HEK293T (cell line): ENCODE measurements at regions not wholly inside any gene's neighbourhood (a gene's known extent, or its start where the extent isn't known, plus 50 kb on each side); places are given as distances from the start of the nearest gene placed in this dataset.

Experiments used
- CTCF ChIA-PET: fragments of 350-600 bp; formaldehyde crosslinking; extraction: SDS; loops from one replicate; lab custom pipeline; 2021; ENCODE audit warnings: antibody characterized with exemption, inconsistent platforms; lab: Yijun Ruan, JAX
- POLR2A ChIA-PET: fragments of 350-600 bp; formaldehyde crosslinking; extraction: SDS; loops from one replicate; lab custom pipeline; 2020; ENCODE audit warnings: antibody characterized with exemption, inconsistent platforms; lab: Yijun Ruan, JAX
- DNase-seq: peaks from one replicate; pipeline ENCODE4 v3.0.0; 2012; ENCODE audit warnings: mixed read lengths; ENCODE audit errors: extremely low spot score
- ARNT ChIP-seq: fragments of 450-650 bp; IDR thresholded peaks from 2 replicates; pipeline ENCODE4 v1.6.1; 2017; ENCODE audit warnings: mild to moderate bottlenecking
- BHLHE40 ChIP-seq: fragments of 450-650 bp; IDR thresholded peaks from 2 replicates; pipeline ENCODE4 v1.6.1; 2016; ENCODE audit warnings: mild to moderate bottlenecking, moderate library complexity, borderline replicate concordance
- CTBP1 ChIP-seq: fragments of 450-650 bp; IDR thresholded peaks from 2 replicates; pipeline ENCODE4 v1.6.1; 2016; ENCODE audit warnings: borderline replicate concordance
- ELF4 ChIP-seq: fragments of 450-650 bp; IDR thresholded peaks from 2 replicates; pipeline ENCODE4 v1.6.1; 2017; ENCODE audit warnings: antibody characterized with exemption
- FOXA1 ChIP-seq: fragments of 450-650 bp; IDR thresholded peaks from 2 replicates; pipeline ENCODE4 v1.6.1; 2016; ENCODE audit warnings: mild to moderate bottlenecking
- FOXK2 ChIP-seq: fragments of 450-650 bp; IDR thresholded peaks from 2 replicates; pipeline ENCODE4 v1.6.1; 2016; ENCODE audit warnings: mild to moderate bottlenecking
- FOXM1 ChIP-seq: fragments of 450-650 bp; IDR thresholded peaks from 2 replicates; pipeline ENCODE4 v1.6.1; 2017; ENCODE audit warnings: mild to moderate bottlenecking, borderline replicate concordance
- HDGF ChIP-seq: fragments of 450-650 bp; IDR thresholded peaks from 2 replicates; pipeline ENCODE4 v1.6.1; 2017; ENCODE audit warnings: antibody characterized with exemption, borderline replicate concordance
- L3MBTL2 ChIP-seq: fragments of 450-650 bp; conservative IDR thresholded peaks from 2 replicates; pipeline ENCODE4 v1.6.1; 2016; ENCODE audit warnings: mild to moderate bottlenecking
- LEF1 ChIP-seq: fragments of 450-650 bp; IDR thresholded peaks from 2 replicates; pipeline ENCODE4 v1.6.1; 2017; ENCODE audit warnings: mild to moderate bottlenecking, borderline replicate concordance
- NFRKB ChIP-seq: fragments of 450-650 bp; IDR thresholded peaks from 2 replicates; pipeline ENCODE4 v1.6.1; 2016; ENCODE audit warnings: mild to moderate bottlenecking, moderate library complexity
- SP1 ChIP-seq: fragments of 450-650 bp; IDR thresholded peaks from 2 replicates; pipeline ENCODE4 v1.6.1; 2017
- SUZ12 ChIP-seq: fragments of 450-650 bp; IDR thresholded peaks from 2 replicates; pipeline ENCODE4 v1.6.1; 2016; ENCODE audit warnings: mild to moderate bottlenecking
- TARDBP ChIP-seq: fragments of 450-650 bp; IDR thresholded peaks from 2 replicates; pipeline ENCODE4 v1.6.1; 2016
- ZNF384 ChIP-seq: fragments of 450-650 bp; IDR thresholded peaks from 2 replicates; pipeline ENCODE4 v1.6.1; 2016
- TF ChIP-seq, protein P1 (sequence below): fragments of 450-650 bp; IDR thresholded peaks from 2 replicates; pipeline ENCODE4 v1.6.1; 2016

- DNase-seq = no peak
- POLR2A ChIA-PET = no interaction called here
- CTCF ChIA-PET = no interaction called here
- TF ChIP-seq NFRKB (no peak), CTBP1 (no peak), FOXA1 (no peak), SUZ12 (no peak), BHLHE40 (no peak)
Observed at GRCh38 chr11:19661827-19662226, 50.8 kb upstream of the NAV2 start.

- POLR2A ChIA-PET = no interaction called here
- CTCF ChIA-PET = no interaction called here
- DNase-seq = no peak
- TF ChIP-seq FOXA1 (no peak), LEF1 (no peak), SP1 (no peak), BHLHE40 (no peak), ARNT (no peak), NFRKB (no peak), TARDBP (no peak), L3MBTL2 (no peak), FOXM1 (no peak), CTBP1 (no peak)
- TF ChIP-seq, protein P1, sequence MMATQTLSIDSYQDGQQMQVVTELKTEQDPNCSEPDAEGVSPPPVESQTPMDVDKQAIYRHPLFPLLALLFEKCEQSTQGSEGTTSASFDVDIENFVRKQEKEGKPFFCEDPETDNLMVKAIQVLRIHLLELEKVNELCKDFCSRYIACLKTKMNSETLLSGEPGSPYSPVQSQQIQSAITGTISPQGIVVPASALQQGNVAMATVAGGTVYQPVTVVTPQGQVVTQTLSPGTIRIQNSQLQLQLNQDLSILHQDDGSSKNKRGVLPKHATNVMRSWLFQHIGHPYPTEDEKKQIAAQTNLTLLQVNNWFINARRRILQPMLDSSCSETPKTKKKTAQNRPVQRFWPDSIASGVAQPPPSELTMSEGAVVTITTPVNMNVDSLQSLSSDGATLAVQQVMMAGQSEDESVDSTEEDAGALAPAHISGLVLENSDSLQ = no peak
Observed at GRCh38 chr11:19660076-19660475, 52.6 kb upstream of the NAV2 start.

DNA sequence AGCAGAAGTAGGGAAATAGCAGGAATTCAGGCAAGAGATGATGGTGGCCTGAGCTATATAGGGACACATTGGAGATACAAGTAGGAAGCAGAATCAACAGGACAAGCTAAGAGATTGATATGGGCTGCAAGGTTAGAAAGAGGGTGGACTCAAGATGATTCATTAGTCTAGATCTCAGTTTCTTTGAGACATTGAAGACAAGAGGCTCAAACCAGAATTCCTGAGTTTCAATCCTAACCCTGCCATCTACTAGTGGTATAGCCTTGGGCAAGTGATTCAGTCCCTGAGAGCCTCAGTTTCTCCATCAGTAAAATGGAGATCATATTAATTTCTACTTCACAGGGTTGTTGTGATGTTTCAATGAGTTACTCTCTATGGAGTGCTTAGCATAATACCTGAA lies 53.1 kb upstream of the NAV2 start:
- TF ChIP-seq SP1 = no peak
- no peak for TF ChIP-seq FOXK2
- CTCF ChIA-PET = no interaction called here
- POLR2A ChIA-PET = no interaction called here
- no peak for DNase-seq

DNA sequence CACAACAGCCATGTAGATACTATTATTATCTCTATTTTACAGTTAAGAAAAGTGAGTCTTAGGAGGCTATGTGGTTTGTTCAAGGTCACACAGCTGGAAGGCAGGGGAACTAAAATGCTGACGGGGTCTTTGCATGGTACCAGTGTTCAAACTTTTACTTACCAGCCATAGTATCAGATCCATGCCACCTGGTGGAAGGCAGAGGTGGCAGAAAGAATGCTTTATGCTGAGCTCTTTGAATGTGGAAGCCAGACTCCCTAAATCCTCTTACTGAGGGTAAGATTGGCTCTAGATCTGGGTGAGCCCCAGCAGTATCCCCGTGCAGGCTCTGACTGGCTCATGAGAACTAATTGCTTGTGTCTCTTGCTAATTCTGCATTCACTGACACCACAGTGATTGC lies 54.3 kb upstream of the NAV2 start:
- no peak for TF ChIP-seq LEF1
- TF ChIP-seq NFRKB = no peak
- no peak for TF ChIP-seq SP1
- TF ChIP-seq FOXA1 = no peak
- no peak for TF ChIP-seq BHLHE40
- TF ChIP-seq SUZ12 = no peak
- no peak for TF ChIP-seq L3MBTL2
- TF ChIP-seq ARNT = no peak
- no peak for TF ChIP-seq ELF4
- TF ChIP-seq ZNF384 = no peak
- no peak for TF ChIP-seq FOXK2
- no peak for TF ChIP-seq TARDBP
- no peak for TF ChIP-seq HDGF
- TF ChIP-seq, protein P1 = no peak
- TF ChIP-seq FOXM1 = no peak
- no peak for TF ChIP-seq CTBP1
- DNase-seq = no peak
- ChIA-PET CTCF (no interaction called here), POLR2A (interaction anchor here (1.3 kb wide), 1 partner anchor 8 kb away, joined by 3 read pairs; no protein-coding TSS in a partner anchor)

DNA sequence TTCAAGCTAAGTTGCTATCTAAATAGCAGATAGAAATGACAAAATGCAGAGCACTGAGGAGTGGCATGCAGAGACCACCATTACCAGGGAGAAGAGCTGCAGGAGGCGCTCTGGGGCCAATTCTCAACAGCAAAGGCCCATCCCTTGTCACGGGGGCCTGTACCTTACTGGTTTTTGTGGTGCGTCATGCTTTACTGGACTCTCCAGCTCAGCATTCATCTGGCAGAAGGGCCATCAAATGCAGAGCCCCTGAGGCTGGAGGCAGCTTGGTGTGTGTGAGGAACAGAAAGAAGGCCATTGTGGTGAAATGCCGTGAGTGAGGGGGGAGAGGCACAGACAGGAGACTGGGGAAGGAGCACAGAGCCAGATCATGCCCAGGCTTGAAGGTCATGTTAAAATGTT lies 56.5 kb upstream of the NAV2 start:
- ChIA-PET POLR2A (no interaction called here), CTCF (interaction anchor here (0.6 kb wide), 1 partner anchor 156 kb away, joined by 3 read pairs; no protein-coding TSS in a partner anchor)
- DNase-seq = no peak
- TF ChIP-seq SP1 (no peak), FOXA1 (no peak), TARDBP (no peak), ELF4 (no peak), HDGF (no peak), FOXM1 (no peak), L3MBTL2 (no peak), CTBP1 (no peak), ZNF384 (no peak), FOXK2 (no peak)

- POLR2A ChIA-PET = no interaction called here
- TF ChIP-seq BHLHE40 (no peak), FOXM1 (no peak), CTBP1 (no peak), FOXK2 (no peak), SP1 (no peak), SUZ12 (no peak), ZNF384 (no peak), FOXA1 (no peak), HDGF (no peak), LEF1 (no peak)
- TF ChIP-seq, protein P1 = no peak
- CTCF ChIA-PET = no interaction called here
- no peak for DNase-seq
Observed at GRCh38 chr11:19652623-19653375, 59.8 kb upstream of the NAV2 start.

DNA sequence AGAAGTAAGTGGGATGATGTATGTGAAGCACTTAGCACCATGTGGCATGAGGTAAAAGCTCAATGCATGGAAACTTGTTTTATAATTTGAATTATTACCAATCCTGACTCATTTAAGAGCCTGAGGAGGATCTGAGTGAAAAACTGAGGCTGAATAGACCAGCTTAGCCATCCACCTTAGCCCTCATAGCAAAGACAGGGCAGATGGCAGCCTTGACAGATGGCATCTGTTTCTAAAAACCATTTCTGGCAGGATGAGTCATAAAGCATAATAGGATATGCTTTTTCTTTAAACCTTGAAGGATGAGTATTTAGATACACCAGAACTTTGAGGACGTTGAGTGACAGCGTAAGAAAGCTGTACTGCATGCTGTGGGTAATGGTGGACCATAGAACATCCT lies 61.0 kb upstream of the NAV2 start:
- ChIA-PET CTCF (no interaction called here), POLR2A (no interaction called here)
- TF ChIP-seq BHLHE40 = no peak
- no peak for TF ChIP-seq HDGF
- no peak for TF ChIP-seq CTBP1
- TF ChIP-seq SUZ12 = no peak
- no peak for TF ChIP-seq FOXA1
- no peak for TF ChIP-seq SP1
- no peak for TF ChIP-seq NFRKB
- TF ChIP-seq L3MBTL2 = no peak
- TF ChIP-seq ZNF384 = no peak
- TF ChIP-seq TARDBP = no peak
- TF ChIP-seq ELF4 = no peak
- TF ChIP-seq ARNT = no peak
- TF ChIP-seq, protein P1 = no peak
- no peak for TF ChIP-seq FOXK2
- TF ChIP-seq FOXM1 = no peak
- no peak for DNase-seq
